ENCODE measurements at regions not wholly inside any gene's neighbourhood (a gene's known extent, or its start where the extent isn't known, plus 50 kb on each side); places are given as distances from the start of the nearest gene placed in this dataset.
A peak's percentile ranks its signal among the peaks of the same experiment; 100 is the strongest.
"Not testable (repeated sequence)": the region's sequence is repeated elsewhere in the genome, so short reads cannot be mapped to it uniquely, and the experiment has no call there.

DNA sequence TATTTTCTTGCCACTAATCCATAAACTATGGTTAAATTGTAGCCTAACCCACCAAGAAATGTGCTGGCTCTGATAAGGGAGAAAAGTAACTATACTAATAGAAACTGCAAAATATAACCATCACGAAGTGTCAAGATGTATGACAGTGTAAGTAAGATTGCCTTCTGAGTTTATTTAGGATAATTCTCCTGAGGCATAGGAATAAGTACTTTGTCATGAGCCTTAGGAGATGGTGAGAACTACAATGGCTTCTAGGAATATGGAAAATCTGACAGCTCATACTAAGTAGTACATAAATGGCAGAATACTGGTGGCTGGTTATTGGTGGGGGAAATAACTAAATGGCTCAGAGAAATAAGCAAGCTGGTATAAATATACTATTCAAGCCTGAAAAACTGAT, 543.9 kb downstream of the PRR16 start:
- no peak for DNase-seq

DNA sequence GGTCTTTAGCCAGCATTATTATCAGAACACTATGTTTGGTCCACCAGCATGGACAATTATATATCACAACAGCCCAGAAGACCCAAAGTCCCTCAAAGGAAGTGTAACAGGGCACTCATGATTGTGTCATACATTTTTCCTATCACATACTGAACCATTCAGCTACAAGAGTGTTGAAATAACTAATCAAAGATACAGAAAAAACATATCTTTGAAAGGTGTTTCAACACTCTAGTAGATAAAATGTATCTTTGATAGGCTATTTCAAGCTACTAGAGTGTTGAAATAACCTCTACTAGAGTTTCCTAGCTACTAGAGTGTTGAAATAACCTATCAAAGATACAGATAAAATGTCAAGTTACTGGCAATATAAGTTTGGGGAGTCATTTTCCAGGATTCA, 545.0 kb downstream of the PRR16 start:
- DNase-seq = peak; percentile 27

GRCh38 chr5:121018004-121018403, 553.9 kb downstream of the PRR16 start:
- no peak for DNase-seq

DNA sequence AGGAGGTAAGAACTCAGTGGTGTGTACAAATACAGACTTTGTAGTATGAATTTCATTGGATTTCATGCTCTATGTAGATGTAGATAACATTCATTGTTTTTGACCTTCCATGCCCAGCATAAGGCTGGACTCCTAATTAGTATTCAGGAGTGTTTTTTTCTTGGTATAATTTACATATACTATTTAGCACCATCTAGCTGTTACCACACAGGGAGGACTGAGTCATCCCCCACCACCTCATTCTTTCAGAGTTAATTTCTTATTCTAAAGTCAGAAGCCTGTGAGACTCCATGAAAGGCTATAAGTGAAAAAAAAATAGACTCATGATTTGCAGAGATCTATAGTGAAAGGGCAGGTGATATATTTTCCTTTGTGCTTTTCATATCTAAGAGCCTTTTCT, 555.0 kb downstream of the PRR16 start:
- DNase-seq = no peak

GRCh38 chr5:121019734-121020133, 555.6 kb downstream of the PRR16 start:
- DNase-seq = peak; percentile 49

DNA sequence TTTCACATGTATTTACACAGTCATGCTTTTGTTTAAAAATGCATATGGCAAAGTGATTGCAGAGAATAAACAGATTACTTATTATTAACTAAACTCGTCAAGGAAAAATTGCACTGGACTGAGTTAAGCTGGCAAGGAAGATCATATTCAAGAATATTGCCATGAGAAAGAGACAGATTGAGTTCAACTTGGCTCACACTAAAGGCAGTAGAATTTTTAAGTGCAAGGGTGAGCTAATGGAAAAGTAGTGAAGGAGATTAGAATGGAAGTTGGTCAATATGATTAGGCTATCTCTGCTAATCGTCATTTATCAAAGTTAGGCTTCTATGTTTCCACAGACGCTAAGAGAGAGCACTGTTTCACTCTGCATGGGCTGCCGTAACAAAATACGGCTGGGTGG, 557.6 kb downstream of the PRR16 start:
- DNase-seq = no peak

GRCh38 chr5:121024416-121025311, 560.6 kb downstream of the PRR16 start:
- peak; percentile 12 for DNase-seq

DNA sequence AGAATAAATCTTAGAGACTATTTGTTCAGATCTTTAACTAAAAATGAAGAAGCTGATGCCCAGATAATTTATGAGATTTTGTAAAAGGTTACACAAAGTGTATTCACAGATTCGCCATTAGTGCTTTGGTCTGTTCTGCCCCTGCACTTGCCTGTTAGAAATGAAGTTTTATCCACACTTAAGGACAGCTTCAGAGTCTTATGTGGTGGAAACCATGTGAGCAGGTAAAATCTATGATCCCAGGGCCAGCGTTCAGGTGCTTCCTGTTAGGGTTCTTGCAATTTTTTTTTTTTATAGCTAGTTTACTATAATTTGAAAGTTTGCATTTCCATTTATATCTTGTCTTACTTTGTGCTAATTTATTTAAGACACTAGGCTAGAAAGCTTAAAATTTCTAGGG, 561.6 kb downstream of the PRR16 start:
- DNase-seq = no peak

GRCh38 chr5:121027636-121028035, 563.5 kb downstream of the PRR16 start:
- no peak for DNase-seq

- DNase-seq = no peak
These were observed 565.6 kb downstream of the PRR16 start for GRCh38 chr5:121029536-121030245.

DNA sequence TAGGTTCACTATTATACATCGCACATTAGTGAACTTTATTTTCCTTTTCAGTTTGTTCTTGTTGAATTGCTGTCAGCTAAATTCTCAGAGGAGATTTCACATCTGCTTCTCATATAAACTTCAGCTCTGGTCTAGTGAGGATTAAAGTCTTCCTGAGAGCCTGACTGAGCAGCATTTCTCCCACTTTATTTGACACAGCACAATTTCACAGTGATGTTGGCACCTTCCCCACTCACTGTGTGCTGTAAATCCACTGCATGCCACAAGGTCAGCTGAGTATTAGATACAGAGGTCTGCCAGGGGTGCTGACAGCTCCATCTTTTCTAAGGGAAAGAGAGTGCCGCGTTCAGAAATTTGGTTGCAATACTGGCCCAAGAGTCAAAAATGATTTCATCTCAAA, 567.4 kb downstream of the PRR16 start:
- DNase-seq = no peak

DNA sequence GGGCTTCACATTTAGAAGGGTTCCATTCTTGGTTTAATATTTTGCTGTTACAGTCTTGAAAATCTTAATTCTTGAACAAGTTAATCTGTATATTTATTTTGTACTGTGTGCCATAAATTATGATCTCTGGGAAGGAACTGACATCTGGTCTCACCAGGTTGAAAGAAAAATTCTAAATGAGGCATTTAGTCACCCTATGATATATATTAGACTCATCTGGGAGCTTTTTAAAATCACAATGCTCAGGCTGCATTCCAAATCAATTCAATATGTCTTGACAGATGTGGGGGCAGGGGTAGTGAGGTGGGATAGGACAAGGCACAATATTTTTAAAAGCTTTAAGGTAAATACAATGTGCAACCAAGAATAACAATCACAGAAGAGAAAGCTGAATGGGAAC, 569.2 kb downstream of the PRR16 start:
- no peak for DNase-seq

DNA sequence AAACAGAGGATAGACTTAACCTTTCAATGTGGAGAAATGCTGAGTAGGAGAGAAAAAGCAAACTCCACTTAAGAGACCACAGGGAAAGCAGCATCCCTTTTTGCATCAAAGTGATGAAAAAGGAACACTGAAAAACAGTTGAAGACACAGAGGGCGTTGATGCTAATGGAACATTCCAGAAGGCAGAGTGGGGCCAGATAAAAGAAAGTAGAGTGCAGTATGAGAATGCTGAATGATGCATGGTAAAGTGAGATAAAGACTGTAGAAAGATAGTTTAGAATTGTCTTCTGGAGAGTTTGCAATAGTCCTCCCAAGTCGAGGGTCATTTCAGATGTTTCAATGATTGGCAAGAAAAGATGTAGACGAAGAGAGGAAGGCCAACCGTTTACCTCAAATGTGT, 574.3 kb downstream of the PRR16 start:
- DNase-seq = no peak

DNA sequence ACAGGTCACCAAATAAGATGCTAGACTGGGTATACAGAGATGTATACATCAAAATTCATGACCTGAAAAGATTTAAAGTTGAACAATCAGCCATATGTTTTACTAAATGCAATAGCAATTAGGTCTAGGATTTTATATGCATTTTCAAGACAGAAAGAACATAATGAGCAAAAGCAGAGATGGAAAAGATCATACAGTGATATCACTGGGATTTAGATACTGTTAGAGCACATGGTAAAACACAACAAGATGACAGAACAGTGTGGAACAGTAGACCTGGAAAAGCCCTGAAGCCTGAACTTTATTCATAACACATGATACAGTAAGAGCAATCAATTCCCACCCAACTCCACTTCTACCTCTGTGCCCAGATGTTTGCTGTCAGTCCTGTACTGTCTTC, 585.9 kb downstream of the PRR16 start:
- no peak for DNase-seq

- DNase-seq = peak; percentile 53
These were observed 589.2 kb downstream of the PRR16 start for GRCh38 chr5:121053055-121053985.

DNA sequence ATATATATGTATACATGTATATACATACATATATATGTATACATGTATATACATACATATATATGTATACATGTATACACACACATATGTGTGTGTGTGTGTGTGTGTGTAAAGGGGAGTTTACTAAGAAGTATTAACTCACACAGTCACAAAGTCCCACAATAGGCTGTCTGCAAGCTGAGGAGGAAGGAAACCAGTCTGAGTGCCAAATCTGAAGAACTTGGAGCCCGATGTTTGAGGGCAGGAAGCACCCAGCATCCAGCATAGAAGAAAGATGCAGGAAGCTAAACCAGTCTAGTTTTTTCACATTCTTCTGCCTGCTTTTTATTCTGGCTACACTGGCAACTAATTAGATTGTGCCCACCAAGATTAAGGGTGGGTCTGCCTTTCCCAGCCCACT, 591.5 kb downstream of the PRR16 start:
- DNase-seq = no peak

- not testable (repeated sequence) for DNase-seq
These were observed 600.1 kb downstream of the PRR16 start for GRCh38 chr5:121064241-121064640.

DNA sequence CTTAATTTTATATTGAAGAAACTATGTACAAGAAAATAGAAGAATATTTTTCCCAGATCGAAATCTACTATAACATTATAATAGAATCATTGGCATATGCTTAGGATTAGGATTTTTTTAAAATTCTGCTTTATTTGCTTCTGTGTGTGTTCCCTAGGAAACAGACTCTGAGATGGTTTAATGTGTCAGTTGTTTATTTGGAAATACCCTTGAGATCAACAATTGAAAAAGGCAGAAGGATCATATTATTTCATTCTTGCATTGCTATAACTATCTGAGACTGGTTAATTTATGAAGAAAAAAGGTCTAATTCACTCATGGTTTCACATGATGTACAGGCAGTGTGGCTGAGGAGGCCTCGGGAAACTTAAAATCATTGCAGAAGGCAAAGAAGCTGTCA, 622.6 kb downstream of the PRR16 start:
- no peak for DNase-seq

- no peak for DNase-seq
These were observed 623.5 kb downstream of the PRR16 start for GRCh38 chr5:121087560-121087959.

- DNase-seq = peak; percentile 3
These were observed 624.2 kb downstream of the PRR16 start for GRCh38 chr5:121088341-121088740.

GRCh38 chr5:121090822-121091221, 626.7 kb downstream of the PRR16 start:
- peak; percentile 25 for DNase-seq

DNA sequence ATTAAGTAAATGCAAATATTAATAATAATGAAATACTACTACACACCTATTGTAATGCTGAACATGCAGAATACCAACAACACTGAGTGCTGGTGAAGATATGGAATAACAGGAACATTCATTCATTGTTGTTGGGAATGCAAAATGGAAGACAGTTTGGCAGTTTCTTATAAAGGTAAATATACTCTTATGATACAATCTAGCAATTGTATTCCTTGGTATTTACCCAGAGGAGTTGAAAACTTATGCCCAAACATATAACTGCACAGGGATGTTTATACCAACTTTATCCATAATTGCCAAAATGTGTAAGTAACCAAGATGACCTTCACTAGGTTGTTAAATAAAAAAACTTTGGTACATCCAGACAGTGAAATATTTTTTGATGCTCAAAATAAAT, 636.8 kb downstream of the PRR16 start:
- no peak for DNase-seq

- DNase-seq = no peak
These were observed 641.8 kb downstream of the PRR16 start for GRCh38 chr5:121105921-121106320.

All from hematopoietic multipotent progenitor cell treated with erythropoietin and hydrocortisone succinate and interleukin-3 and kit ligand, for 4 days (in vitro differentiated cells).